IPS-NIHi7 (cell line): ENCODE measurements at regions not wholly inside any gene's neighbourhood (a gene's known extent, or its start where the extent isn't known, plus 50 kb on each side); places are given as distances from the start of the nearest gene placed in this dataset.

Experiments
- DNase-seq: peaks from one replicate; pipeline ENCODE4 v3.0.0; 2012; ENCODE audit warnings: mixed read lengths; ENCODE audit errors: extremely low spot score

DNA sequence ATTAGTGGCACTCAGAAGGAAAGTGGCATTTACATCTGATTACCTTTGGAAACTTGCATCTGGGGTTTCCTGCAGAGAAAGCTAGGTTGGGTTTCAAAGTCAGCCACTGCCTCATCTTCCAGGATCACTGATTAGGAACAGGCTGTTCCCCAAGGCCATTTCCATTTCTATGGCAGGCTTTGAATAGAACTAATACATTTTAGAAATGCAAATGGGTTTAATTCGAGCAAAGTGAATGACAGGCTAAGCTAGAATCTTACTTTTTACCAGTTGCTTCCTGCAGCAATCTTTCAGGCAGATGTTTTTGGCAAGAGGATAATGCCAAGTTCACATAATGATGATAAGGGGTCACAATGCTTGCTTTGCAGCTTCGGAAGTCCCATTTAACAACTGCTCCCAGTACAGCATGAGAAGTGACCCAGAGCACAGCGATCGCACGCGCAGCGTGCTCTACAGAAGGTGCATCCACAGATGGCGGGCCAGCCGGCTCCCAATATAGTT lies 336.7 kb downstream of the LPIN1 start:
- peak; percentile 66 for DNase-seq

DNA sequence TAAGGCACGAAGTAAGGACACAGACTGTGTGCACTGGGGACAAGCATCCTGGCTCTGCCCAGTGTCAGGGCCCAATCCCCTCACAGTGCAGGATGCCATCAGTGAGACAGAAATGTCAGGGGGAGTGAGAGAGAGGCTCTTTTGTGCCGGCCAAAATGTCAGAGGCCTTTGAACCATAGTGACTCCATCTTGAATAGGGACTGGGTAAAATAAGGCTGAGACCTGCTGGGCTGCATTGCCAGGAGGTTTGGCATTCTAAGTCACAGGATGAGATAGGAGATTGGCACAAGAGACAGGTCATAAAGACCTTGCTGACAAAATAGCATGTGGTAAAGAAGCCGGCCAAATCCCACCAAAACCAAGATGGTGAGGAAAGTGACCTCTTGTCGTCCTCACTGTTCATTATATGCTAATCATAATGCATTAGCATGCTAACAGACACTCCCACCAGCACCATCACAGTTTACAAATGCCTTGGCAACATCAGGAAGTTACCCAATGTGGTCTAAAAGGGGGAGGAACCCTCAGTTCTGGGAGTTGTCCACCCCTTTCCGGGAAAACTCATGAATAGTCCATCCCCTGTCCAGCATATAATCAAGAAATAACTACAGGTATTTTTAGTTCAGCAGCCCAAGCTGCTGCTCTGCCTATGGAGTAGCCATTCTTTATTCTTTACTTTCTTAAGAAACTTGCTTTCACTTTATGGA lies 337.4 kb downstream of the LPIN1 start:
- no peak for DNase-seq

DNA sequence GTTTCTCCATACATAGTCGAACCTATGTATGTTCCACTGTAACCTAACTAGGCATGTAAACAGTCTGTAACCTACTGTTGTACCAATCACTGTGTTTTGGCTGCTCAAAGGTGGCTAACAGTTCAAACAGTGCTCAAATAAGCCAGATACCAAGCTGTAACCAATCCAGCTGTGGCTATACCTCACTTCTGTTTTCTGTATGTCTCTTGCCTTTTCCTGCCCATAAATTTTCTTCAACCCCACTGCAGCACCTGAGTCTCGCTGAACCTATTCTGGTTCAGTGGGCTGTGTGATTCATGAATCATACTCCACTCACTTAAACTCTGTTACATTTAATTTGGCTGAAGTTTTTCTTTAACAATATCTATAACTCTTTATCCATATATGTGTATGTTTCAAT lies 340.7 kb downstream of the LPIN1 start:
- no peak for DNase-seq

DNA sequence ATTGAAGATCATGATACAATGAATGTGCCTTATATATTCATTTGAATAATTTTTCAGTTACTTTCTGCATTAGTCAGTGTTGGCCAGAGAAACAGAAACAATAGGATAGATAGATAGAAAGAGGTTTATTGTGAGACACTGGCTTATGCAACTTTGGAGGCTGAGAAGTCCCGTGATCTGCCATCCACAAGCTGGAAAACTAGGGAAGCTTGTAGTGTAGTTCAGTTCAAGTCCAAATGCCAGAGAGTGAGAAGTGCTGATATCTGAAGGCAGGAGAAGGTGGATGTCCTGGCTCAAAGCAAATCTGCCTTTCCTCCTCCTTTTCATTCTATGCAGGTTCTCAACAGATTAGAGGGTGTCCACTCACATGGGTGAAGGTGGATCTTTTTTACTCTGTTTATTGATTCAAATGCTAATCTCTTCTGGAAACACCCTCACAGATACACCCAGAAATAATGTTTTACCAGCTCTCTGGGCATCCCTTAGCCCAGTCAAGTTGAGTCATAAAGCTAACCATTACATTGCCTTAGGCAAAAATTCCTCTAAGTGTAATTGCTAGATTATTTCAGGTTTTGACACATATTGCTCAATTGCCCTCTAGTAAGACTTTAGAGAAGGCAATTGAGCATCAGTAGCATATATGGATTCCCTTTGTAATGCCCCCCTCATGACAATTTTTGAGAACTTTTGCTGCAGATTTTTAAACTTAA lies 341.4 kb downstream of the LPIN1 start:
- no peak for DNase-seq

DNA sequence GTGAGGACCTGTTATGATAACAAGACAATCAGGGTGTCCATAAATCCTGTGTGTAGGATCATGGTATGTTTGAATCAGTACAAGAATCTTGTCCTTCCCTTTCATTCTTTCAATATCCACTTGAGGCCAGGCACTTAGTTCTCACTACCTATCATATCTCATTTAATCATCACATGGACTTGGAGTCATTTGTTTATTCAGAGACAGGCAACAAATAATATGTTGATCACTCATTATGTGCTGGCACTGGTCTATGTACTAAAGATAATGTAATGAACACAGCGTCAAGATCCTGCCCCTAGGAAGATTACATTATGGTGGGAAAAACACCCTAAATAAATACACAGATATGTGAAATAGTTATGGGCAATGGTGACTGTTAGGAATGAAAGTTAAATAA lies 342.6 kb downstream of the LPIN1 start:
- no peak for DNase-seq

DNA sequence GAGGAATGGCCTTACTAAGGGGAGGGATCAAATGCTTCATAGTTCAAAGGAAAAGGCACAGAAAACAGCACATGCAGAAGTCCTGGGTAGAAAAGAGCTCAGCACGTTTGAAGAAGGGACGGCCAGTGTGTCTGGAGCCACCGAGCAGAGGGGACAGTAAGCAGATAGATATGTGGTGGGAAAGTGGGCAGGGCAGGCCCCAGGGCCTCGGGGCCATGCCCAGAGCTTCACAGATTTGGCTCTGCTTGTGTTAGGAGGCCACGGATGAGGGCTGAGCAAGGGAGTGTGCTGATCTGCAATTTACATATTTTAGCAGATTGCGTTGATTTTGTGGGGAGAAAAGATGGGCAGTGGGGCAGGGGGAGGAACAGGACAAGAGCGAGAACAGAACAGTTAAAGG lies 343.1 kb downstream of the LPIN1 start:
- no peak for DNase-seq

DNA sequence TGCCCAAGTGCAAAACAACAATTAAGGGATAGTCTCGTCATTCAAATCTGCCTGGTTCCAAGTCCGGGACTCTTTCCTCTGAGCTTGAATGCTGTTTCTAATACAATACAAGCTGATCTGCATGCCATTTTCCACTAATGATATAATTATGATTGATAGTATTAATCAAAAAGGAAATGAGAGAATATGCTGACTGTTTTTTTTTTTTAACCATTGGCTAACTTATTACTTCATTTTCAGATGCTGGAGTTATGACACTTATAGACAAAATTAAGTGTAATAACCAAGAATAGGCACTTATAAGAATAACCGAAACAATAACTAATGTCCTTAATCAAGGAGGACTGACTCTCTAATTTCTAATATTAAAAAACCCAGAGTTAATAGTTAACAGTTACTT lies 343.6 kb downstream of the LPIN1 start:
- DNase-seq, result no peak

DNA sequence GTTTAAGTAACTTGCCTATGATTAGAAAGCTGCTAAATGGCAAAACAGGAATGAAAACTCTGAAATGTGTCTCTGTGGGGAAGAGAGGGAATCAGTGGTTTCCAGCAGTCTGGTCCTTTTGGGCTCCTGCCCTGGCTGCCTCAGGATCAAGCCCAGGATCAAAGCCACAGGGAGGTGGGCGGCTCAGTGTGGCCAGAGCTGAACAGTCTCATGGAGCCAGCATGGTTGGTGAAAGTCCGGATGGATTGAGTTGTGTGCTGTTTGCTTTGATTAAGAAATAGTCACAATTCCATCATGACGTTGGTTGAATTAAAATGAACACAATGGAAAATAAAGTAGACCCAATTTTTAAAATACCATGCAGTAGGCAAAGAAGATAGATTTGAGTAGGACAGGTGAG lies 344.2 kb downstream of the LPIN1 start:
- no peak for DNase-seq

DNA sequence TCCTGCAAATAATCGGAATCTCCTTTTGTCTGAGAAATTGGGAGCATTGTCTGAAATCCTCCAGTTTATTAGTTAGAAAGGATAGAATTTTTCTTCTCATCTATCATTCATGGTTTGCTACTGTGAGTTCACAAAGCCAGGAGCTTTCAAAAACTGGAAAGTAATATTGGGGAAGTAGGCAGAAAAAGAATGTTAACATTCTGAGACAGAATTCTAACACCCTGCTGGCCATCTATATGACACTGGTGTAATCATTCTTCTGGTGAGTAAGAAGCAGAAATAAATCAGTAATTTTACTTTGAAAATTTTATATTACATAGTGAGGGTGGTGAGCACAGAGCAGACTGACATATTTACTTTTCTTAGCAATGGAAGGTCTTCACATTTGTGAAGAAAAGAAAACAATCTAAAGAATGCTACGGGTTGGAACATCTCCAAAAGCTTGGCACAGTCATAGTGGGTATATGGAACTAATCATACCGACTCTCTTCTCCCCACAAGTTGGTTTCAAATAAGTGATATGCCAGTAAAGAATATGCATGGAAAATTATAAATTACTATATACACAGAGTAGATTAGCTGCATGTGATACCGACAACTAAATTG lies 344.9 kb downstream of the LPIN1 start:
- DNase-seq, result no peak

DNA sequence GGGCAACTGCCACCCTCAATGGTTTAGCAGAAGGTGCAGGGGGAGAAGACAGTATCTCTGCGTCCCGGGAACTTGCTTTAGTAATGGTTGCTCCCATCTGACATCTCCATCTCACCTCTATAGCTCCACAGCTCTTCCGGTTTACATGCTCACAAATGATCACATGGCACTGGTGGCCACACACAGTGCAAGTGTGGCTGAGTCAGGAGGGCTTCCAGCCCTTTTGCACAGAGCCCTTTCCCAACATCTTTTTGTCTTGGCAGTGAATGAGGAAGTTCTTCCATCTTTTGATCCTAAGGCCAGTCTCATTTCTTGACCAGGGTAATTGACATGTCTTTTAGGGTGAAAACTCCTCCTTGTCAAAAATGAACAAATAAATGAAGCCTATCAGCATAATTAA lies 347.7 kb downstream of the LPIN1 start:
- DNase-seq, result no peak

DNA sequence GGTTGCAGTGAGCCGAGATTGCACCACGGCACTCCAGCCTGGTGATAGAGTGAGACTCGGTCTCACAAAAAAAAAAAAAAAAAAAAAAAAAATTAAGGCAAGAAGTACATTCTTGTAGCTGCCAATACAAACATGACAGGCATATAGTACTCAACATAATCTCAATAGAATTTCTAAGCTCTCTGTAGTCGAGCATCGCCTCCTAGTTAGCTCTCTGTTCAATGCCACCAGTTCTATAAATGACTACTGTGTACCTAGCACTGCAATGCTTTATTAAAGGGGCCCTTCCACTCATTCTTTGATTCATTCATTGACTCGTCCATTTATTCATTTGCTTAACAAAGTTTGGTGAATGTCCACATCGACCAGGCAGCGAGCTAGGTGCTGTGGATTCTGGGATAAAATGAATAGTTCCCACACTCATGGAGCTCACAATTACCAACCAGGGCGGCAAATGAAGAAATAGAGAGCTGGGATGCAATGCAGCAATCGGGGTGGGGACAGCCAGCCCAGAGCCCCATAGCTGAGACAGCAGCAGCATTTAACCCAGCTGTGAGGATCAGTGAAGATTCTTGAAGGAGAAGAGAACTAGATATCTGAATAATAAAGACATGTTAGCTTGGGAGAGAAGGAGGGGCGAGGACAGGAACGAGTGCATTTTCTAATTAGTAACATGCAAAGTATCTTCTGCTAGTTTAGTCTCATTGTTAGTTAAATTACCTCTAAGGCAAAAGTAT lies 349.8 kb downstream of the LPIN1 start:
- peak; percentile 44 for DNase-seq

DNA sequence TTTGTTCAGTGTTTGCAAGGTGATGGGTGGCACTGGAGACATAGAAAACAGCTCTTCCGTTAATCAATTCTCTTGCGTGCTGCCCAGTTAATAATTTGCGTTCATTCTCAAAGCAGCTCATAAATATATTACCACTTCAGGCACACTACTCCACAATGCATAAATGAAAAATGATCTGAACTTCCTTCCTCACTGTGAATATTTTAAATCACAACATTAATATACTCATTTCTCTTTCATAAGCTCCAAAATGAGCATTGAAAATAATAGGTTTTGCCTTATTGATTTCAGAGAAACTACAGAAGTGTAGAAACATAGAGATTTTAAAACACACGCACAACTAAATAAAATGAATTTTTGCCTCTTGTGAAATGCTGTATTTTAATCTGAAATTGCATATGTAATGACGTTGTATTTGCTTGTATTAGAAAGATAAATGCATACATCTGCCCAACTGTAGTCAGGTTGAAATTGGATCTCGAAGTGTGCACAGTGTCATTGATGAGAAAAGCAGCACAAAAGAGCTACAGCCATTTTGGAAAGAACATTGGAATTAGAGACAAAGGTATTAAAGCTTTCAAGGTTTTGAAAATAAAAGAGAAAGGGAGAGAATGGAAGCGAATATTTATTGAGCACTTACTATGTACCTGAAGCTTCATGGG lies 350.5 kb downstream of the LPIN1 start:
- no peak for DNase-seq

DNA sequence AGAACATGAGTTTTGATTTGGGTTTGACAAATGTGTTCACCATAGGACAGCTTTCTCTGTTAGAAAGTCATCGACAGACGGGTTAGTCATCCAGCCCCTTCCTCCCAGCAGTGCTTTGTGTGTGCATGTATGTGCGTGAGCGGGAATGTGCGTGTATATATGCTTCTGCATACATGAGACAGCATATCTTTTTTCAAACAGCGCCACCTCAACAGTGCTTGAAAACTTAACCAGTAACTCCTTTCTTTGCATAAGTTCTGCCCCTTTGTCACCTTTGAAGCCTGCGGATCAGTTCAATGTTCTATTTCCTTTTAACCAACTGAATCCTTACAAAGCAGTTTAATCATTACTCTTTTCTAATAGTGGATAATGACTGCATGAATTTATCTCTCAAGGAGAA lies 351.4 kb downstream of the LPIN1 start:
- DNase-seq, result no peak

DNA sequence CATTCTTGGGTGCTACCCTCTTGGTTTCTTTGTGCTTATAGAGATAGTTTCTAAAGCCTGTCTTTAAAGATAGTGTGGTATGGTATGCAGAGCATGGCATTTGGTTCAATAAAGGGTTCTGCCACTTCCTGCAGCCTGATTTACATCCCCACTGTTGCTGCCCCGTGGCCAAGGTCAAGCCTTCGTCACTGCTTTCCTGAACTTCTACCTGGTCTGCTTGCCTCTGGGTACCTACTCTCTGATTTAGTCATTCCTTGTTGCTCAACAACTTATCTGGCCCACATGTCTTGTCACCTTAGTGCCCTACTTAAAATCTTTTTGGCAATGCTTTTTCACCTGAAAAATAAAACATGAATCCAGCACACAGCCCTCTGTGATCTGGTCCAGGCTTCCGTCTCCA lies 352.9 kb downstream of the LPIN1 start:
- DNase-seq, result no peak

DNA sequence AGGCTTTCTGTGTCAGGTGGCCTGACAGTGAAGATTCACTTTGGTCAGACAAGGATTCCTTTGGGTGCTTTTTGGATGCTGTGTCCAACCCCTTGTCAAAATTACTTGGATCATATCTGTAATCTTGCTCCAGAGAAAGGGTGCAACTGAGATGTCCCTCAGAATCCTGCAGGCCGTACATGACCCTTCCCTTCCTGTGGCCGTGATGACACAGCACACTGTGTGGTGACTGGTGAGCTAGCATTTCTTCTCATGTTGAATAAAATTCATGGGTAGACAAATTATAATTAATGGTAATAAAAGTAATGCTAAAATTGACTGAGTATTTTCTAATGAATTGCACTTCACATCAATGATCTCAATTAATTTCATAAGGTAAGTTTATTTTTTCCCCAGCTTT lies 356.2 kb downstream of the LPIN1 start:
- DNase-seq, result no peak

DNA sequence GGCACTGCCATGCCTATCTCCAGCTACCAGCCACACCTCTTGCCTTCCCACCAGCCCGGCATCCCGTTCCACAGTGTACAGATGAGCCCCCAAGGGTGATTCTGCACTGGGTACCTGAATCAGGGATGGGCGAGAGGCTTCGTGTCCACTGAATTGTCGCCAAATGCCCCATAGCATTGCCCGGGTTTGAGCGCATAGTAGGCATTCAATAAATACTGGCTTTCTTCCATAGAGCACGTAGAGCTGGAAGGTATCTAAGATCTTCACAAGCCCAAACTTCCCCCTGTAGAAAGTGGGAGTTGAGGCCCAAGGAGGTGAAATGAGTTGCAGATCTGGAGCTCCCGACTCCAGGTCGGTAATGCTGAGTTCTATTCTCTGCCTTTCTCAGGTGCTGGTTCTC lies 358.7 kb downstream of the LPIN1 start:
- DNase-seq, result no peak

DNA sequence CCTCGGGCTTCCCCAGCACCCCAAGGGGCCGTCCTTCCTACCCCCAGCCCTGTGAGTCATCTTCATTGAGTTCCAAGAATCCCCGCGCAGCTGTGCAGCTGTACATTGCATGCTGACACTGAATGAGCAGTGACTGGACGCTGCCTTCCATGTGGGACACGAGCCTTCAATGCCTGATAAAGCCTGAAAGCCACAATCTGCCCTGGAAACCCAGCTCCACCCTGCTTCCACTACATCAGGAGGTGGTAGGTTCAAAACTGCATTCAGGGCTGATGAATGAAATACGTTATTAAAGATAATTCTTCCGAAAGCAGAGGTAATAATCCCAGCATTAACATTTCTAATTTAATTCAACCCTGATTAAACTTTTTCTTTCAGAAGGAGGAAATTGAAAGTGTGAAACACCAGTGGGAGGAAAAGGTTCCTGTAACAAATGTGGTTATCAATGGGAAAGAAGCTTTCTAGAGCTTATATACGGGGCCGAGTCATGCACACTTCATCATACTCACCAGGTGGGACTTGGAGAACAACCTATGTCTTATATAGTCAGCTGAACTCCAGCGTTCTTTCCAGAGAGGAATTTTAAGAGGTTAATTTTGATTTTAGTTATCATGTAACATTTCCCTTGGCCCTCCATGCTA lies 360.1 kb downstream of the LPIN1 start:
- DNase-seq, result no peak

DNA sequence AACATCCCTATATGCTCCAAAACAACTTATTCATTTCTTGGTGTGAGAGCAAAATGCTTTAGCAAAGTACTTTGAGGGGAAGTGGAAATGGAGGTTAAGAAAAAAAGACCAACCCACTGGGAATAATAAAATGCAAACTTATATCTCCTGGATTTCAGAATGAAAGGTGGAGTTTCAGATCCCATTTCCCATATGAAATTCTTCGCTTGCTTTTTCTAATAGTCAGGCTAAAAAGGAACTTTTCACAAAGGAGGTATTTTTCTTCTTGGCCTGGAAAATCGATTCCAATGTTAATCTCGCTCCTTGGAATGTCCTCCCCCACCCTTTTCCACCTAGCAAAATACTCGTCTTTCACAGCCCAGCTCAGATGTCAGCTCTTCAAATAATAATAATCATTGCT lies 360.9 kb downstream of the LPIN1 start:
- no peak for DNase-seq

DNA sequence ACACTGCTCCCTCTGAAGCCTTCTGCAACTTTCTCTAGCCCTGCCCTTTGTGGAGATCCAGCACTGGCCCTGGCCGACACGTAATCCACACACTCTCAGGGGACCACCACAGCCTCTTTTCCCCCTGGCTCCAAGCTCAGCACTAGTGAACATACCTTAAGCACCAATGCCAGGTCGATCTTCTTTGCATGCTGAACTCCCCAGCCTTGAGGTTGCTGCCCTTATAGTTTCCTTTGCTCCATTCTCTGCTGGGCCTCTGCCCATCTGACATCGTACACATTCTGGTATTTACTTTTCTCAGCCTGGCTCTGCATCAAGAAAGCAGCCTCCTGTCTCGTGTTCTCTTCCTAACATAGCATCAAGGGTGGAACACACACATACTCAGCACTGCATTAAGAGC lies 361.5 kb downstream of the LPIN1 start:
- no peak for DNase-seq

DNA sequence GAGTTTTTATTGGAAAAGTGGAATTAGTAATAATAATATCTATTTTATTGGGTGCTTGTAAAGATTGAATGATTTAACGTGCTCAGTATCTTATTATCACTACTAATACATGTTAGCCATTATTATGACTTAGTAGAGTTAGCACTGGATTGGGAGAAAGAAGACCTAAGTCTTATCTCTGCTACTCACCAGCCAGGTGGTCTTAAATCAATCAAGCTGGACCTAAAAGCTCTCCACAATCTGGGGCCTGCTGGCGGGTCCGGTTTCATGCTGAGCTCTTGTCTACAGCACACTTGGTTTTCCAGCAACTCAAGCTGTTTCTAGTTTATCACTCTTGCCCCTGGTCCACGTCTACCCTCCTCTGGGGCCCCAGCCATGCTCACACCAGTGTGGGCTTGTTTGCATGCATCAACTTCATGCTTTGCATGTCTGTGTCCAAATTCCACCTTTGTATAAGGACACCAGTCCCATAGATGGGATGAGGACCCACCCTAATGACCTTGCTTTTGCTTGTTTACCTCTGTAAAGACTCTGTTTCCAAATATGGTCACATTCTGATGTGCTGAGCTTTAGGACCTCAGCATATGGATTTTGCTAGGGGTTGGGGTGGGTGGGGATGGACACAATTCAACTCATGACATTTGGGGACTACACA lies 363.1 kb downstream of the LPIN1 start:
- DNase-seq, result no peak

DNA sequence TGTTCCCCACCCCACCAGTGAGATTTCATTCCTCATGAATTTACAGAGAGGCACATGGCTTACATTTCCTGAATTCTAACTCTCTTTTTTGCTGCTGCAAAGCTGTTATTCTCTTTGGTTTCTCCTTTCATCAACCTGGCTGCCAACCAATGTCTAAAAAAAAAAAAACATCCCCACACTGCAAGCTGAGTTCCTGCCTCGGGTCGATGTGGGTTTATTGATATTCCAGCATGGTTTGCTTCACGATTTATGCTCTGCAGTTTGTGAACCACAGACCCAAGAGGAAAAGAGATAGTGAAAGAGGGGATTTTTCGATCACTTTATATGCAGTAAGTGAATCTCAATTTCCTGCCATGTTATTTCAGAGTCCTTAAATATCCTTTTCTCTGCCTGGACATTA lies 363.6 kb downstream of the LPIN1 start:
- DNase-seq, result no peak
